Neural cell (in vitro differentiated cells): ENCODE measurements at regions not wholly inside any gene's neighbourhood (a gene's known extent, or its start where the extent isn't known, plus 50 kb on each side); places are given as distances from the start of the nearest gene placed in this dataset.

Source experiments
- CTCF ChIP-seq: fragments of 450-650 bp; IDR thresholded peaks from 2 replicates; pipeline ENCODE4 v1.5.1; 2014; ENCODE audit warnings: antibody characterized with exemption, mild to moderate bottlenecking, moderate library complexity; ENCODE audit not compliant: poor library complexity, severe bottlenecking
- EZH2 ChIP-seq: fragments of 200-600, 300-800 bp; shearing (Covaris generic), sonication (generic); IDR thresholded peaks from 2 replicates; pipeline ENCODE4 v1.6.1; 2014; ENCODE audit warnings: antibody characterized with exemption, low read length, borderline replicate concordance, mild to moderate bottlenecking; ENCODE audit not compliant: insufficient read depth, poor library complexity, severe bottlenecking
- RAD21 ChIP-seq: fragments of 450-650 bp; conservative IDR thresholded peaks from 2 replicates; pipeline ENCODE4 v1.6.1; 2014; ENCODE audit warnings: antibody characterized with exemption, mild to moderate bottlenecking, moderate library complexity
- SMC3 ChIP-seq: fragments of 450-650 bp; conservative IDR thresholded peaks from 2 replicates; pipeline ENCODE4 v1.6.1; 2014; ENCODE audit warnings: antibody characterized with exemption, mild to moderate bottlenecking, moderate library complexity; ENCODE audit not compliant: poor library complexity
- TAF1 ChIP-seq: IDR thresholded peaks from 2 replicates; pipeline ENCODE4 v1.6.1; 2012; ENCODE audit warnings: low read depth
- TF ChIP-seq, protein P1 (sequence below): IDR thresholded peaks from 2 replicates; pipeline ENCODE4 v1.6.1; 2012; ENCODE audit warnings: borderline replicate concordance

- TF ChIP-seq CTCF, result no peak
- TF ChIP-seq EZH2, result no peak
- TF ChIP-seq, protein P1, sequence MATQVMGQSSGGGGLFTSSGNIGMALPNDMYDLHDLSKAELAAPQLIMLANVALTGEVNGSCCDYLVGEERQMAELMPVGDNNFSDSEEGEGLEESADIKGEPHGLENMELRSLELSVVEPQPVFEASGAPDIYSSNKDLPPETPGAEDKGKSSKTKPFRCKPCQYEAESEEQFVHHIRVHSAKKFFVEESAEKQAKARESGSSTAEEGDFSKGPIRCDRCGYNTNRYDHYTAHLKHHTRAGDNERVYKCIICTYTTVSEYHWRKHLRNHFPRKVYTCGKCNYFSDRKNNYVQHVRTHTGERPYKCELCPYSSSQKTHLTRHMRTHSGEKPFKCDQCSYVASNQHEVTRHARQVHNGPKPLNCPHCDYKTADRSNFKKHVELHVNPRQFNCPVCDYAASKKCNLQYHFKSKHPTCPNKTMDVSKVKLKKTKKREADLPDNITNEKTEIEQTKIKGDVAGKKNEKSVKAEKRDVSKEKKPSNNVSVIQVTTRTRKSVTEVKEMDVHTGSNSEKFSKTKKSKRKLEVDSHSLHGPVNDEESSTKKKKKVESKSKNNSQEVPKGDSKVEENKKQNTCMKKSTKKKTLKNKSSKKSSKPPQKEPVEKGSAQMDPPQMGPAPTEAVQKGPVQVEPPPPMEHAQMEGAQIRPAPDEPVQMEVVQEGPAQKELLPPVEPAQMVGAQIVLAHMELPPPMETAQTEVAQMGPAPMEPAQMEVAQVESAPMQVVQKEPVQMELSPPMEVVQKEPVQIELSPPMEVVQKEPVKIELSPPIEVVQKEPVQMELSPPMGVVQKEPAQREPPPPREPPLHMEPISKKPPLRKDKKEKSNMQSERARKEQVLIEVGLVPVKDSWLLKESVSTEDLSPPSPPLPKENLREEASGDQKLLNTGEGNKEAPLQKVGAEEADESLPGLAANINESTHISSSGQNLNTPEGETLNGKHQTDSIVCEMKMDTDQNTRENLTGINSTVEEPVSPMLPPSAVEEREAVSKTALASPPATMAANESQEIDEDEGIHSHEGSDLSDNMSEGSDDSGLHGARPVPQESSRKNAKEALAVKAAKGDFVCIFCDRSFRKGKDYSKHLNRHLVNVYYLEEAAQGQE, result no peak
- TF ChIP-seq TAF1, result no peak
- TF ChIP-seq SMC3, result no peak
- no peak for TF ChIP-seq RAD21
Observed at GRCh38 chr7:72490301-72490700, 78.2 kb upstream of the CALN1 start.
